GM12872 (cell line): ENCODE measurements at regions not wholly inside any gene's neighbourhood (a gene's known extent, or its start where the extent isn't known, plus 50 kb on each side); places are given as distances from the start of the nearest gene placed in this dataset.

Source experiments
- TF ChIP-seq, protein P1 (sequence below): IDR thresholded peaks from 3 replicates; pipeline ENCODE4 v1.5.1; 2011; ENCODE audit warnings: low read depth, mild to moderate bottlenecking, low read length, moderate library complexity; ENCODE audit not compliant: insufficient read depth

DNA sequence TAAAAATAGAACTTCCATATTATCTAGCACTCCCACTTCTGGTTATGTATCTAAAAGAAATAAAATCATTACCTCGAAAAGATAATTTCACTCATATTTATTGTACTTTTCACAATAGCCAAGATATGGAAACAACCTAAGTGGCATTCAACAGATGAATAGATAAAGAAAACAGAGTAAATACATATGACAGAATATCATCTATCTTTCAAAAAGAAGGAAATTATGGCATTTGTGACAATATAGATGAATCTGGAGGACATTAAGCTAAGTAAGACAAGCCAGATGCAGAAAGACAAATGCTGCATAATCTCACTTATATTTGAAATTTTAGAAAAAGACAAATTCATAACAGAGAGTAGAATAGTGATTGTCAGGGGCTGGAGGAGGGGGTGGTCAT, 590.0 kb upstream of the ANO3 start:
- TF ChIP-seq, protein P1, sequence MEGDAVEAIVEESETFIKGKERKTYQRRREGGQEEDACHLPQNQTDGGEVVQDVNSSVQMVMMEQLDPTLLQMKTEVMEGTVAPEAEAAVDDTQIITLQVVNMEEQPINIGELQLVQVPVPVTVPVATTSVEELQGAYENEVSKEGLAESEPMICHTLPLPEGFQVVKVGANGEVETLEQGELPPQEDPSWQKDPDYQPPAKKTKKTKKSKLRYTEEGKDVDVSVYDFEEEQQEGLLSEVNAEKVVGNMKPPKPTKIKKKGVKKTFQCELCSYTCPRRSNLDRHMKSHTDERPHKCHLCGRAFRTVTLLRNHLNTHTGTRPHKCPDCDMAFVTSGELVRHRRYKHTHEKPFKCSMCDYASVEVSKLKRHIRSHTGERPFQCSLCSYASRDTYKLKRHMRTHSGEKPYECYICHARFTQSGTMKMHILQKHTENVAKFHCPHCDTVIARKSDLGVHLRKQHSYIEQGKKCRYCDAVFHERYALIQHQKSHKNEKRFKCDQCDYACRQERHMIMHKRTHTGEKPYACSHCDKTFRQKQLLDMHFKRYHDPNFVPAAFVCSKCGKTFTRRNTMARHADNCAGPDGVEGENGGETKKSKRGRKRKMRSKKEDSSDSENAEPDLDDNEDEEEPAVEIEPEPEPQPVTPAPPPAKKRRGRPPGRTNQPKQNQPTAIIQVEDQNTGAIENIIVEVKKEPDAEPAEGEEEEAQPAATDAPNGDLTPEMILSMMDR = no peak

DNA sequence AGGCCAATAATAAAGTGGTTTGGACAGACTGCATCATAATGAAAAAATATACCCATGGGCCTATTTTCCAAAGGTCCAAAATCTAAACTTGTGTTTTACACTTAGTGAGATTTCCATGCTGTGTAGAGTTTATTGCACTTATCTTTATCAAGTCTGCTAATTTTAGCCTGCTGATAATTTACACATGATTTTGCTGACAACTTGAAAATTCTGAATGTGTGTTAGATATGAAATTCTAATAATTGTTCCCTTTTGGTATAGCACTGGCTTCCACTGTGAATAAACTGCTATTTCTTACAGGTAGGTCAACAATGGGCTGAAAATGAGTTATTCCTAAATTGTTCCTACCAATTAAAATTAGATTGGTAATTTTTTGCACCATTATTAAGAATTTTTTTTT, 589.1 kb upstream of the ANO3 start:
- TF ChIP-seq, protein P1 = no peak

DNA sequence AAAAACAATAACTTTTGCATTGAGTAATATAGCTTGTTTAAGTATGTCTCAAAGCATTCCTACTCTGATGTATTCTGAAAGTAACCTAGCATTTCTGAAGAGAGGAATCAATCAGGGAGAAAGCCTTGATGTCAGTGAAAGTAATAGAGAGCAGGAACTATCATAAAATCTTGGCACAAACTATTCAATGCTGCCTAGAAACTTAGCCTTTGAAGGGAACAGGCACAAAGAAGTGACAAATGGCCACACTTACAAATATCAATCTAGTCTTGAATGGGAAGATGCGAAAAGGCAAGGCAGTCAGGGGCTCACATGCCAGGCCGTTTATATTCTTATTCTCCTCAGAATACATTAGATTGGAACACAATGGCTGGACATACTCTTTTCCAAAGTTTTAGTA, 576.5 kb upstream of the ANO3 start:
- TF ChIP-seq, protein P1 = no peak

DNA sequence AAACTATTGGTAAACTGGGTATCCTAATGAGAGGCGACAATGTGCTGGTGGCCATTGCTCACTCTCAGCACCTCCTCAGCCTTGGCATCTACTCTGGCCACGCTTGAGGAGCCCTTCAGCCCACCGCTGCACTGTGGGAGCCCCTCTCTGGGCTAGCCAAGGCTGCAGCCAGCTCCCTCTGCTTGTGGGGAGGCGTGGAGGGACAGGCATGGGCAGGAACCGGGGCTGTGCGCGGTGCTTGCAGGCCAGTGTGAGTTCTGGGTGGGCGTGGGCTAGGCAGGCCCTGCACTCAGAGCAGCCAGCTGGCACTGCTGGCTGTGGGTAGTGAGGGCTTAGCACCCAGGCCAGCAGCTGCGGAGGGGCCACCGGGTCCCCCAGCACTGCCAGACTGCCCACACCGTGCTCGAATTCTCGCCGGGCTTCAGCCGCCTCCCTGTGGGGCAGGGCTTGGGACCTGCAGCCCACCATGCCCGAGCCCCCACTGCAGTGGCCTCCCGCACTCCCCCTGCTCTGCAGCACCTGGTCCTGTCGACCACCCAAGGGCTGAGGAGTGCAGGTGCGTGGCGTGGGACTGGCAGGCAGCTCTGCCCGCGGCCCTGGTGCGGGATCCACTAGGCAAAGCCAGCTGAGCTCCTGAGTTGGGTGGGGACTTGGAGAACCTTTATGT, 575.9 kb upstream of the ANO3 start:
- TF ChIP-seq, protein P1 = no peak

DNA sequence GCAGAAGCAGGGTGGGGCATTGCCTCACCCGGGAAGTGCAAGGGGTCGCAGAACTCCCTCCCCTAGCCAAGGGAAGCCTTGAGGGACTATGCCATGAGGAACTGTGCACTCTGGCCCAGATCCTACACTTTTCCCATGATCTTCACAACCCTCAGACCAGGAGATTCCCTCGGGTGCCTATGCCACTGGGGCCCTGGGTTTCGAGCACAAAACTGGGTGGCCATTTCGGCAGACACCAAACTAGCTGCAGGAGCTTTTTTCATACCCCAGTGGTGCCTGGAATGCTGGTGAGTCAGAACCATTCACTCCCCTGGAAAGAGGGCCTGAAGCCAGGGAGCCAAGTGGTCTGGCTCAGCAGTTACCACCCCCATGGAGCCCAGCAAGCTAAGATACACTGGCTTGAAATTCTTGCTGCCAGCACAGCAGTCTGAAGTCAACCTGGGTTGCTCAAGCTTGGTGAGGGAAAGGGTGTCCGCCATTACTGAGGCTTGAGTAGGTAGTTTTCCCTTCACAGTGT, 573.7 kb upstream of the ANO3 start:
- TF ChIP-seq, protein P1 = no peak

DNA sequence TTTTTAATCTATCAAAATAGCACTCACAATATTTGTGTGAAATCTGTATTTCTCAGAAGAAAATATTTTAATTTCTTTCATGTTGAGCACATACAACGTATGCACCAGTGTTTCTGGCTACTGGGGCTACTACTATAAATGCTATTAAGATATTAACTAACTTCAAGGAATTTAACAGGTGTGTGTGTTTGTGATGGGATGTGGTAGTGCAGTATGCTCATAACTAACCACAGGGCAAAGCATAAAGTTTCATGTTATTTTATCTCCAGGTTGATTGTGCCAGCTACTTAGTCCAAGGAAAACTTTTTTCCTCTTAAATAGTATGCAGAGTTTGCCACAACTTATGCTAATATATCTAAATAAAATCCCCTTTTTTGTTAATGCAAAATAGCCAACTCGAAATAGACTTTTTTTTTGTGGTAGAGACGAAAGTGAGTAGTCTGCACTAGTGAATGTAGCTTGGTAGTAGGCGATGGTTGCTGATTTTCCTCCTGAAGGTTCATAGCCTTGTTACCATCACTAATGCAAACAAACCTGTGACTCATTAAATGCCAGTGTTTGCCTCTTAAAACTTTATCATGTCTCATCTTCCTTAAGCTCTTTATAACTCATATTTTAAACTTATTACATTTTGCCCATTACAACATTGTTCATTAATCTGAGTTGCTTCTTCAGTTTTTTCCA, 565.5 kb upstream of the ANO3 start:
- TF ChIP-seq, protein P1 = no peak

DNA sequence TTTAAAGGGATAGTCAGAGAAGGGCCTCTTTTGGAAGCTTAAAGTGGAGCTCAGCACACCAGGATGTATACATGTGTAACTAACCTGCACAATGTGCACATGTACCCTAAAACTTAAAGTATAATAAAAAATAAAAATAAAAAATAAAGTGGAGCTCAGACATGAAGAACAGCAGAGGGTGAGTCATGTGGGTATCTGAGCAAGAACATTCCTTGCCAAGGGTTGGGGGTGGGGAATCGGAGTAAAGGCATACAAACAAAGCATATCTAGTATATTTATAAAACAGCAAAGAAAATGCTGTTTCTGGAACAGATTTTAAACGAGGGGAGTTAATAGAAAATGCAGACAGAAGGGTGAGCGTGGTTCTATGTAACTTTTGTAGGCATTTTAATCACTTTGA, 562.6 kb upstream of the ANO3 start:
- TF ChIP-seq, protein P1 = no peak
